Mammary epithelial cell (primary cell): ENCODE measurements at regions not wholly inside any gene's neighbourhood (a gene's known extent, or its start where the extent isn't known, plus 50 kb on each side); places are given as distances from the start of the nearest gene placed in this dataset.

Source experiments
- EZH2 ChIP-seq: IDR thresholded peaks from 2 replicates; pipeline ENCODE4 v1.6.1; 2012; ENCODE audit warnings: low read length, inconsistent platforms, borderline replicate concordance
- TF ChIP-seq, protein P1 (sequence below), 2 donors: IDR thresholded peaks in 1 of 2; conservative IDR thresholded peaks in 1 of 2; 2 replicates each; pipeline ENCODE4 v1.5.1; 2011 to 2012; ENCODE audit warnings: inconsistent platforms in 2 of 2, low read length in 2 of 2, mild to moderate bottlenecking in 2 of 2, control low read depth in 1 of 2, low read depth in 1 of 2; ENCODE audit not compliant: insufficient read depth in 1 of 2; ENCODE audit errors: extremely low read depth in 1 of 2

GRCh38 chr7:124423863-124424262 lies 341.7 kb downstream of the GPR37 start:
- TF ChIP-seq, protein P1, sequence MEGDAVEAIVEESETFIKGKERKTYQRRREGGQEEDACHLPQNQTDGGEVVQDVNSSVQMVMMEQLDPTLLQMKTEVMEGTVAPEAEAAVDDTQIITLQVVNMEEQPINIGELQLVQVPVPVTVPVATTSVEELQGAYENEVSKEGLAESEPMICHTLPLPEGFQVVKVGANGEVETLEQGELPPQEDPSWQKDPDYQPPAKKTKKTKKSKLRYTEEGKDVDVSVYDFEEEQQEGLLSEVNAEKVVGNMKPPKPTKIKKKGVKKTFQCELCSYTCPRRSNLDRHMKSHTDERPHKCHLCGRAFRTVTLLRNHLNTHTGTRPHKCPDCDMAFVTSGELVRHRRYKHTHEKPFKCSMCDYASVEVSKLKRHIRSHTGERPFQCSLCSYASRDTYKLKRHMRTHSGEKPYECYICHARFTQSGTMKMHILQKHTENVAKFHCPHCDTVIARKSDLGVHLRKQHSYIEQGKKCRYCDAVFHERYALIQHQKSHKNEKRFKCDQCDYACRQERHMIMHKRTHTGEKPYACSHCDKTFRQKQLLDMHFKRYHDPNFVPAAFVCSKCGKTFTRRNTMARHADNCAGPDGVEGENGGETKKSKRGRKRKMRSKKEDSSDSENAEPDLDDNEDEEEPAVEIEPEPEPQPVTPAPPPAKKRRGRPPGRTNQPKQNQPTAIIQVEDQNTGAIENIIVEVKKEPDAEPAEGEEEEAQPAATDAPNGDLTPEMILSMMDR (conservative IDR thresholded peaks at IDR 0.05 in 1 of 2, IDR thresholded peaks at IDR 0.05 in 1 of 2; ENCODE audit: extremely low read depth in 1 of 2, insufficient read depth in 1 of 2, low read depth in 1 of 2, low read length in 2 of 2) = no peak
- no peak for TF ChIP-seq EZH2
